ENCODE measurements at regions not wholly inside any gene's neighbourhood (a gene's known extent, or its start where the extent isn't known, plus 50 kb on each side); places are given as distances from the start of the nearest gene placed in this dataset.

GRCh38 chr15:62812515-62812835, 230.1 kb upstream of the TPM1 start:
- TF ChIP-seq POLR2A (IDR thresholded peaks at IDR 0.05): no peak
- no peak for TF ChIP-seq POLR2AphosphoS5 (IDR thresholded peaks at IDR 0.05)
- TF ChIP-seq EP300 (IDR thresholded peaks at IDR 0.05): no peak
- no peak for TF ChIP-seq CTCF (IDR thresholded peaks at IDR 0.05)

DNA sequence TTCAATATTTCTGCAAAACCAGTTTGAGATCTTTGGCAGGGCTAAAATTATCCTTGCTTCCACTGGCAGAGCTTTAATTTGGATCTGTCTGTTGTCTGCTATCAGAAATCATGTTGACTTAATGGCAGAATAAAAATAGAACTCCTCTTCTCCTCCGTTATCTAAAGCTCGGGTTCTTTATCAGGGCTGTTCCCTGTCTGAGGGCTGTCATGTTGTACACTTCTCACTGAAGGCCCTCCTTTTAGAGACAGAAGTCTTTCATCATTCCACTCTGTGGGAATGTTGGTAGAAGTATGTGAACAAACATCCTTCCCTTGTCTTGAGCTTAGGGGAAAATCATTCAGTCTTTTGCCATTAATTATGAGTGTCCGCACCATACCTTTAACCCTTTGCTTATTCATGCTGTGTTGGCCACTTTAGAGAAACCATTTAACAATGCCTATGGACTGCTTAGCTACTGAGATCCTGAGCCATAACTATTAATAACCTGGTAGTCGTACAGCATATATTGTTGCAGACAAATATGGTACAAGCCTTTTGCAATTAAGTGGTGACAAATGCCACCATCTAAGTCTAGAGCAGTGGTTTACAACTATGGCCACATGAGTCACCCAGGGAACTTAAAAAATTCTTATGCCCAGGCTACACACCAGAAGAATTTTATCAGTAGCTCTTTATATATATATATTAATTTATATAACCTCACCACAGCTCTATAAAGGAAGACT, 226.0 kb upstream of the TPM1 start:
- Histone ChIP-seq H3K4me1 (peaks cover 5 to 23% (median 7%) of the 10 kb centered on the region in 4 donors), H3K36me3 (peaks cover 0 to 30% (median 20%) of the 10 kb centered on the region in 4 donors), H3K27ac (no peak overlapping the region), H3K27me3 (no peaks in the 10 kb centered on the region), H3K4me3 (no peak overlapping the region), H3K9me3 (no peaks in the 10 kb centered on the region)
- WGBS, 5 donors: 48 to 63% (median 51%) methylated on average over 4 of the region's 4 CpGs
- no peak for DNase-seq
- no peak for TF ChIP-seq EP300 (IDR thresholded peaks at IDR 0.05)
- TF ChIP-seq POLR2A (IDR thresholded peaks at IDR 0.05): no peak
- TF ChIP-seq CTCF (IDR thresholded peaks at IDR 0.05): no peak
- intact Hi-C loops (cut with DNase I; ENCODE audit: low total_unique reads): no loop called here

More at GRCh38 chr15:62812515-62812835, 230.1 kb upstream of the TPM1 start:
- no peak overlapping the region for H3K27ac ChIP-seq
- no peak for DNase-seq
- no peaks in the 10 kb centered on the region for H3K27me3 ChIP-seq
- H3K4me1 ChIP-seq: peaks cover 0 to 10% (median 7%) of the 10 kb centered on the region in 4 donors
- no peaks in the 10 kb centered on the region for H3K9me3 ChIP-seq
- no peak overlapping the region for H3K4me3 ChIP-seq
- intact Hi-C loops (cut with DNase I; ENCODE audit: low total_unique reads): no loop called here
- 80 to 89% (median 86%) methylated on average over 7 of the region's 7 CpGs for WGBS, 5 donors
- H3K36me3 ChIP-seq: peaks cover 0 to 47% (median 36%) of the 10 kb centered on the region in 4 donors

DNA sequence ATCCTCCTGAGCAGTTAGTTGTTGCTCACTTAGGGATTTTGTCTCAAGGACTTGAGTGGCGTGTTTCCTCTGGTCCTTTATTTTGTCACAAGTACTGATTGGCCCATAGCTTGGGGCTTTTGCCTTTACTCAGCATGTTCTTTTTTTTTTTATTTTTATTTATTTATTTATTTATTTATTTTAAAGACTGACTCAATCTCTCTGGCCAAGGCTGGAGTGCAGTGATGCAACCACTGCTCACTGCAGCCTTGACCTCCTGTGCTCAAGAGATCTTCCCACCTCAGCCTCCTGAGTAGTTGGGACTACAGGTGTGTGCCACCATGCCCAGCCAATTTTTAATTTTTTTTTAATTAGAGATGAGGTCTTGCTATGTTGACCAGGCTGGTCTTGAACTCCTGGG, 223.9 kb upstream of the TPM1 start:
- peaks cover 5 to 28% (median 9%) of the 10 kb centered on the region in 4 donors for H3K4me1 ChIP-seq
- 85 to 98% (median 97%) methylated on average over 1 of the region's 1 CpG for WGBS, 5 donors
- TF ChIP-seq POLR2A (IDR thresholded peaks at IDR 0.05): no peak
- no peak for TF ChIP-seq CTCF (IDR thresholded peaks at IDR 0.05)
- TF ChIP-seq EP300 (IDR thresholded peaks at IDR 0.05): no peak
- no peak for TF ChIP-seq POLR2AphosphoS5 (IDR thresholded peaks at IDR 0.05)

GRCh38 chr15:62821384-62822131, 221.0 kb upstream of the TPM1 start:
- Histone ChIP-seq H3K27ac (peak overlapping the region; percentile 61 to 88 (median 79)), H3K36me3 (peaks cover 0 to 16% (median 12%) of the 10 kb centered on the region in 4 donors), H3K27me3 (no peaks in the 10 kb centered on the region), H3K4me3 (no peak overlapping the region), H3K4me1 (peaks cover 0 to 28% (median 13%) of the 10 kb centered on the region in 4 donors), H3K9me3 (no peaks in the 10 kb centered on the region)
- 28 to 50% (median 46%) methylated on average over 10 of the region's 10 CpGs for WGBS, 5 donors
- intact Hi-C loops (cut with DNase I; ENCODE audit: low total_unique reads): no loop called here
- TF ChIP-seq POLR2A (IDR thresholded peaks at IDR 0.05): no peak
- TF ChIP-seq EP300 (IDR thresholded peaks at IDR 0.05): no peak
- peak in 1 of 3 donors; percentile 65 for TF ChIP-seq POLR2AphosphoS5 (IDR thresholded peaks at IDR 0.05)
- no peak for TF ChIP-seq CTCF (IDR thresholded peaks at IDR 0.05)
- peak; percentile 49 to 87 for DNase-seq

More for the DNA sequence above, 223.9 kb upstream of the TPM1 start:
- DNase-seq: no peak
- no peak overlapping the region for H3K27ac ChIP-seq
- H3K4me3 ChIP-seq: no peak overlapping the region
- H3K9me3 ChIP-seq: no peaks in the 10 kb centered on the region
- intact Hi-C loops (cut with DNase I; ENCODE audit: low total_unique reads): no loop called here
- H3K36me3 ChIP-seq: peaks cover 0 to 16% (median 12%) of the 10 kb centered on the region in 4 donors
- H3K27me3 ChIP-seq: no peaks in the 10 kb centered on the region
